IMR-90 (cell line): ENCODE measurements at regions not wholly inside any gene's neighbourhood (a gene's known extent, or its start where the extent isn't known, plus 50 kb on each side); places are given as distances from the start of the nearest gene placed in this dataset.
A peak's percentile ranks its signal among the peaks of the same experiment; 100 is the strongest.

Experiments used
- ATAC-seq: fragments of 200-7000 bp; cut with Tn5 transposase; 2 replicates; pipeline ENCODE4 v1.9.1; 2020; ENCODE audit warnings: low read depth, mild to moderate bottlenecking, moderate library complexity
- BruUV-seq: library from RNA; stranded (reverse); fragments of 400-500 nt; replicated peaks from 2 replicates; lab custom pipeline; 2021; lab: Mats Ljungman, UMichigan
- CTCF ChIA-PET: fragments of 300-600 bp; formaldehyde crosslinking; extraction: SDS; loops from one replicate; lab custom pipeline; 2021; ENCODE audit warnings: antibody characterized with exemption; lab: Yijun Ruan, JAX
- POLR2A ChIA-PET: fragments of 300-600 bp; sonication (Branson Sonifier 250); formaldehyde crosslinking; loops from one replicate; lab custom pipeline; 2022; ENCODE audit warnings: antibody characterized with exemption; ENCODE audit not compliant: unreplicated experiment; lab: Charles Lee
- DNase-seq: peaks from one replicate; pipeline ENCODE4 v3.0.0; 2013
- H2AFZ ChIP-seq: replicated peaks from 2 replicates; pipeline ENCODE3; 2013; ENCODE audit warnings: low read length, mild to moderate bottlenecking; ENCODE audit not compliant: poor library complexity
- H2AK5ac ChIP-seq: 2 replicates; pipeline ENCODE4 v1.6.1; 2013; ENCODE audit warnings: low read depth, low read length, inconsistent platforms
- H2AK9ac ChIP-seq: replicated peaks from 2 replicates; pipeline ENCODE3; 2013; ENCODE audit warnings: mild to moderate bottlenecking, low read depth, low read length, moderate library complexity; ENCODE audit not compliant: poor library complexity
- H2BK120ac ChIP-seq: 2 replicates; pipeline ENCODE4 v1.6.1; 2013; ENCODE audit warnings: low read depth, low read length, inconsistent platforms
- H2BK15ac ChIP-seq: 3 replicates; pipeline ENCODE4 v1.6.1; 2013; ENCODE audit warnings: low read depth, low read length, inconsistent platforms
- H2BK20ac ChIP-seq: 2 replicates; pipeline ENCODE4 v1.6.1; 2013; ENCODE audit warnings: low read depth, mild to moderate bottlenecking, inconsistent platforms, low read length, moderate library complexity
- H2BK5ac ChIP-seq: 2 replicates; pipeline ENCODE4 v1.6.1; 2013; ENCODE audit warnings: mild to moderate bottlenecking, low read depth, low read length, inconsistent platforms; ENCODE audit not compliant: poor library complexity, severe bottlenecking
- H3K14ac ChIP-seq: replicated peaks from 2 replicates; pipeline ENCODE4 v1.6.1; 2013; ENCODE audit warnings: low read depth, low read length, inconsistent platforms
- H3K18ac ChIP-seq: 2 replicates; pipeline ENCODE4 v1.6.1; 2013; ENCODE audit warnings: low read depth, low read length, control low read depth
- H3K23ac ChIP-seq: 2 replicates; pipeline ENCODE4 v1.6.1; 2013; ENCODE audit warnings: low read depth, low read length, inconsistent platforms
- H3K27ac ChIP-seq: 2 replicates; pipeline ENCODE4 v1.5.1; 2013; ENCODE audit warnings: mild to moderate bottlenecking, control low read depth, low read length; ENCODE audit not compliant: insufficient read depth
- H3K27me3 ChIP-seq: 2 replicates; pipeline ENCODE4 v1.6.1; 2013; ENCODE audit warnings: low read length; ENCODE audit not compliant: control insufficient read depth, insufficient read depth
- H3K36me3 ChIP-seq: 2 replicates; pipeline ENCODE4 v1.6.1; 2013; ENCODE audit warnings: low read length, mixed read lengths; ENCODE audit not compliant: control insufficient read depth, insufficient read depth
- H3K4ac ChIP-seq: 2 replicates; pipeline ENCODE4 v1.6.1; 2013; ENCODE audit warnings: low read depth, low read length, inconsistent platforms
- H3K4me1 ChIP-seq: 2 replicates; pipeline ENCODE4 v1.6.1; 2013; ENCODE audit warnings: low read length, mixed read lengths; ENCODE audit not compliant: control insufficient read depth, insufficient read depth
- H3K4me2 ChIP-seq: 2 replicates; pipeline ENCODE4 v1.6.1; 2013; ENCODE audit warnings: low read depth, mild to moderate bottlenecking, control low read depth, low read length, moderate library complexity
- H3K4me3 ChIP-seq: 2 replicates; pipeline ENCODE4 v1.5.1; 2013; ENCODE audit warnings: low read depth, mild to moderate bottlenecking, control low read depth, low read length, moderate library complexity; ENCODE audit not compliant: insufficient read depth
- H3K56ac ChIP-seq: 2 replicates; pipeline ENCODE4 v1.6.1; 2013; ENCODE audit warnings: low read length, inconsistent platforms; ENCODE audit not compliant: insufficient read depth; ENCODE audit errors: extremely low read depth
- H3K79me1 ChIP-seq, 2 experiments: 2 replicates each; pipeline ENCODE4 v1.6.1; 2013; ENCODE audit warnings: low read length in 2 of 2, inconsistent platforms in 1 of 2, low read depth in 1 of 2
- H3K9ac ChIP-seq: 2 replicates; pipeline ENCODE4 v1.6.1; 2013; ENCODE audit warnings: low read depth, low read length, control low read depth
- H3K9me1 ChIP-seq: 2 replicates; pipeline ENCODE4 v1.6.1; 2013; ENCODE audit warnings: low read length, inconsistent platforms; ENCODE audit not compliant: insufficient read depth
- H3K9me3 ChIP-seq: 2 replicates; pipeline ENCODE4 v1.6.1; 2013; ENCODE audit warnings: low read length; ENCODE audit not compliant: control insufficient read depth, insufficient read depth
- H4K20me1 ChIP-seq: 2 replicates; pipeline ENCODE4 v1.6.1; 2013; ENCODE audit warnings: low read length, inconsistent platforms; ENCODE audit not compliant: insufficient read depth
- H4K5ac ChIP-seq: 2 replicates; pipeline ENCODE4 v1.6.1; 2013; ENCODE audit warnings: mild to moderate bottlenecking, low read depth, low read length, control low read depth
- H4K8ac ChIP-seq, 2 experiments: 2 replicates each; pipeline ENCODE4 v1.6.1; 2013; ENCODE audit warnings: low read depth in 2 of 2, low read length in 2 of 2, control low read depth in 1 of 2, inconsistent platforms in 1 of 2
- H4K91ac ChIP-seq: 2 replicates; pipeline ENCODE4 v1.6.1; 2013; ENCODE audit warnings: low read depth, low read length, inconsistent platforms; ENCODE audit not compliant: insufficient read depth
- BHLHE40 ChIP-seq: fragments of 150-350 bp; IDR thresholded peaks from 2 replicates; pipeline ENCODE4 v1.6.1; 2016; ENCODE audit warnings: mild to moderate bottlenecking, low read depth, low read length
- CEBPB ChIP-seq: IDR thresholded peaks from 2 replicates; pipeline ENCODE4 v1.6.1; 2012; ENCODE audit warnings: low read depth, low read length, improper control_type of control experiment
- CHD1 ChIP-seq: IDR thresholded peaks from 2 replicates; pipeline ENCODE4 v1.6.1; 2012; ENCODE audit warnings: low read depth, low read length, improper control_type of control experiment
- FOS ChIP-seq: fragments of 150-350 bp; IDR thresholded peaks from 2 replicates; pipeline ENCODE4 v1.6.1; 2016; ENCODE audit warnings: low read depth, low read length
- MAFK ChIP-seq: IDR thresholded peaks from 2 replicates; pipeline ENCODE4 v1.6.1; 2012; ENCODE audit warnings: low read depth, low read length, improper control_type of control experiment
- MAZ ChIP-seq: IDR thresholded peaks from 2 replicates; pipeline ENCODE4 v1.6.1; 2012; ENCODE audit warnings: low read depth, mild to moderate bottlenecking, low read length, improper control_type of control experiment, moderate library complexity, borderline replicate concordance
- NFE2L2 ChIP-seq: fragments of 150-350 bp; IDR thresholded peaks from 2 replicates; pipeline ENCODE4 v1.6.1; 2016; ENCODE audit warnings: low read depth, mild to moderate bottlenecking, low read length
- RAD21 ChIP-seq: IDR thresholded peaks from 2 replicates; pipeline ENCODE4 v1.6.1; 2012; ENCODE audit warnings: low read length, improper control_type of control experiment
- RFX5 ChIP-seq: IDR thresholded peaks from 2 replicates; pipeline ENCODE4 v1.8.0; 2012; ENCODE audit warnings: low read depth, mild to moderate bottlenecking, low read length, moderate library complexity
- SMC3 ChIP-seq: fragments of 150-350 bp; IDR thresholded peaks from 2 replicates; pipeline ENCODE4 v1.6.1; 2016; ENCODE audit warnings: low read depth, mild to moderate bottlenecking, antibody characterized with exemption, low read length, moderate library complexity
- WGBS, 2 experiments: methylation state at CpG; one replicate each; pipeline versions ENCODE4 v1.1.5 to v1.1.7; 2013; ENCODE audit warnings: missing lambda C conversion rate in 2 of 2; ENCODE audit not compliant: insufficient read length in 1 of 2; ENCODE audit errors: extremely low coverage in 2 of 2; 5-methylcytosine and 5-hydroxymethylcytosine counted together
- dilution Hi-C: fragments of 300-500 bp; cut with HindIII; formaldehyde crosslinking; loops from one replicate; pipeline ENCODE4 v1.14.3; 2018; ENCODE audit warnings: low sequenced_read_pairs; ENCODE audit not compliant: unreplicated experiment
- in situ Hi-C: fragments of 300-500 bp; cut with MboI; formaldehyde crosslinking; loops from 3 replicates; pipeline ENCODE4 v1.14.3; 2019; ENCODE audit warnings: low sequenced_read_pairs, inconsistent platforms, mixed read lengths
- intact Hi-C: fragments of 100-400 bp; cut with micrococcal nuclease; formaldehyde crosslinking; loops from 2 replicates; pipeline ENCODE4 v1.10.0; 2022

DNA sequence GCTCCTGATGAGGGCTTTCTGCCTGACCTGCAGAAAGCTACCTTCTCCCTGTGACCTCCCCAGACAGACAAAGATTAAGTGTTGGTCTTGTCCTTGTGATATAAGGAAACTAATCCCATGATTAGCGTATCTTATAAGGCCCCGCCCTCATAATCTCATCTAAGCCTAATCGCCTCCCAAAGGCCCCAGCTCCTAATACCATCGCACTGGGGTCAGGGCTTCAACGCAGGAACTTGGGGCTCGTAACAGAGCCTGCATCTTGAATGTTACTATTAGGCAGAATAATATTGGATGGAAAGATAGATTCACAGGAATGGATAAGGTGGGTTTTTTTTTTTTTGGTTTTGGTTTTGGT, 78.9 kb downstream of the C16orf95 start:
- Histone ChIP-seq H3K18ac (no peak overlapping the region), H4K8ac (no peak overlapping the region), H3K56ac (no peak overlapping the region), H3K14ac (no peak overlapping the region), H4K5ac (no peak overlapping the region), H3K27ac (no peak overlapping the region), H2AFZ (no peak overlapping the region), H2BK15ac (no peak overlapping the region), H2BK5ac (no peak overlapping the region), H3K36me3 (no peaks in the 10 kb centered on the region), H4K91ac (no peak overlapping the region), H2BK20ac (no peak overlapping the region), H3K9me1 (no peaks in the 10 kb centered on the region), H3K23ac (no peak overlapping the region), H3K9me3 (peaks cover 3% of the 10 kb centered on the region; the same call in 1 of the 2 replicates), H3K4ac (no peak overlapping the region), H4K20me1 (no peaks in the 10 kb centered on the region), H3K4me1 (no peaks in the 10 kb centered on the region), H3K9ac (no peak overlapping the region), H3K4me3 (no peak overlapping the region), H3K79me1 (no peaks in the 10 kb centered on the region), H3K27me3 (peaks cover 39% of the 10 kb centered on the region), H2BK120ac (no peak overlapping the region), H3K4me2 (no peak overlapping the region), H2AK9ac (peak overlapping the region; percentile 18), H2AK5ac (no peak overlapping the region)
- intact Hi-C loops (no loop called here), in situ Hi-C loops (no loop called here), dilution Hi-C loops (no loop called here)
- WGBS, 2 experiments: no CpG with 5 or more reads among the region's 6 CpGs
- DNase-seq: no peak
- POLR2A ChIA-PET: no interaction called here
- BruUV-seq: no TSS peak
- TF ChIP-seq SMC3: no peak
- no peak for TF ChIP-seq NFE2L2
- TF ChIP-seq RFX5: no peak
- no peak for TF ChIP-seq RAD21
- TF ChIP-seq FOS: no peak
- no peak for TF ChIP-seq CEBPB
- TF ChIP-seq CHD1: no peak
- no peak for TF ChIP-seq BHLHE40
- no peak for TF ChIP-seq MAZ
- no peak for TF ChIP-seq MAFK
- no peak for ATAC-seq
- CTCF ChIA-PET: no interaction called here
